PFSK-1 (cell line): ENCODE measurements at regions not wholly inside any gene's neighbourhood (a gene's known extent, or its start where the extent isn't known, plus 50 kb on each side); places are given as distances from the start of the nearest gene placed in this dataset.

ENCODE experiments used
- FOXP2 ChIP-seq: optimal IDR thresholded peaks from 2 replicates; pipeline ENCODE3; 2011; ENCODE audit warnings: borderline replicate concordance, control low read depth, inconsistent platforms; ENCODE audit not compliant: insufficient read depth; ENCODE audit errors: extremely low read length, extremely low read depth
- POLR2AphosphoS5 ChIP-seq: IDR thresholded peaks from 2 replicates; pipeline ENCODE4 v1.6.1; 2012; ENCODE audit warnings: low read depth, mild to moderate bottlenecking, control low read depth, low read length, moderate library complexity
- SIN3A ChIP-seq: IDR thresholded peaks from 2 replicates; pipeline ENCODE4 v1.6.1; 2012; ENCODE audit warnings: mild to moderate bottlenecking, low read length, moderate library complexity, borderline replicate concordance; ENCODE audit not compliant: insufficient read depth
- TAF1 ChIP-seq: IDR thresholded peaks from 2 replicates; pipeline ENCODE4 v1.6.1; 2012; ENCODE audit warnings: low read length, control low read depth, borderline replicate concordance; ENCODE audit not compliant: insufficient read depth
- TF ChIP-seq, protein P1 (sequence below), 2 experiments: IDR thresholded peaks; 2 replicates each; pipeline versions ENCODE4 v1.6.1 to v1.8.0; 2011 to 2012; ENCODE audit warnings: low read depth in 2 of 2, low read length in 2 of 2, control low read depth in 1 of 2, inconsistent platforms in 1 of 2, mild to moderate bottlenecking in 1 of 2, moderate library complexity in 1 of 2; ENCODE audit not compliant: insufficient read depth in 1 of 2

DNA sequence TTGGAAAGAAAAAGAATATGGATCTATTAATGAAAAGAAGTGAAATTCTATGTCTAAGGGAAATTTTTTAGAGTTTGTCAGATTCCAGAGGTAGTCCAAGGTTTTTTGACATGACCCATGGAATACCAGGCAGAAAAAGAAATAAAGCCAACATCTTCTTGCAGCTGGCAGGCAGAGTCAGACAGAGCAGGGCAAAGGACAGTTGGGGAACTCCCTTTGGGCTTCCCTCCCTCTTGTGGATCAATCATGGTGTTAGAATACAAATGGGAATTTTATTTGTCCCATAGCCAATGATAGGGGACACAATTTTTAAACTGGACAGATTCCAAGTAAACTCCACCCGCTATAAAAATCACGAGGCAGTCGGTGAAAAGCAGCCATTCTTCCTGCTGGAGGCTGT lies 92.1 kb upstream of the TAB2 start:
- TF ChIP-seq, protein P1, sequence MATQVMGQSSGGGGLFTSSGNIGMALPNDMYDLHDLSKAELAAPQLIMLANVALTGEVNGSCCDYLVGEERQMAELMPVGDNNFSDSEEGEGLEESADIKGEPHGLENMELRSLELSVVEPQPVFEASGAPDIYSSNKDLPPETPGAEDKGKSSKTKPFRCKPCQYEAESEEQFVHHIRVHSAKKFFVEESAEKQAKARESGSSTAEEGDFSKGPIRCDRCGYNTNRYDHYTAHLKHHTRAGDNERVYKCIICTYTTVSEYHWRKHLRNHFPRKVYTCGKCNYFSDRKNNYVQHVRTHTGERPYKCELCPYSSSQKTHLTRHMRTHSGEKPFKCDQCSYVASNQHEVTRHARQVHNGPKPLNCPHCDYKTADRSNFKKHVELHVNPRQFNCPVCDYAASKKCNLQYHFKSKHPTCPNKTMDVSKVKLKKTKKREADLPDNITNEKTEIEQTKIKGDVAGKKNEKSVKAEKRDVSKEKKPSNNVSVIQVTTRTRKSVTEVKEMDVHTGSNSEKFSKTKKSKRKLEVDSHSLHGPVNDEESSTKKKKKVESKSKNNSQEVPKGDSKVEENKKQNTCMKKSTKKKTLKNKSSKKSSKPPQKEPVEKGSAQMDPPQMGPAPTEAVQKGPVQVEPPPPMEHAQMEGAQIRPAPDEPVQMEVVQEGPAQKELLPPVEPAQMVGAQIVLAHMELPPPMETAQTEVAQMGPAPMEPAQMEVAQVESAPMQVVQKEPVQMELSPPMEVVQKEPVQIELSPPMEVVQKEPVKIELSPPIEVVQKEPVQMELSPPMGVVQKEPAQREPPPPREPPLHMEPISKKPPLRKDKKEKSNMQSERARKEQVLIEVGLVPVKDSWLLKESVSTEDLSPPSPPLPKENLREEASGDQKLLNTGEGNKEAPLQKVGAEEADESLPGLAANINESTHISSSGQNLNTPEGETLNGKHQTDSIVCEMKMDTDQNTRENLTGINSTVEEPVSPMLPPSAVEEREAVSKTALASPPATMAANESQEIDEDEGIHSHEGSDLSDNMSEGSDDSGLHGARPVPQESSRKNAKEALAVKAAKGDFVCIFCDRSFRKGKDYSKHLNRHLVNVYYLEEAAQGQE (IDR thresholded peaks at IDR 0.05; ENCODE audit: insufficient read depth in 1 of 2, low read depth in 2 of 2, low read length in 2 of 2) = no peak
- no peak for TF ChIP-seq SIN3A
- no peak for TF ChIP-seq TAF1
- TF ChIP-seq POLR2AphosphoS5 = no peak
- TF ChIP-seq FOXP2 = no peak

DNA sequence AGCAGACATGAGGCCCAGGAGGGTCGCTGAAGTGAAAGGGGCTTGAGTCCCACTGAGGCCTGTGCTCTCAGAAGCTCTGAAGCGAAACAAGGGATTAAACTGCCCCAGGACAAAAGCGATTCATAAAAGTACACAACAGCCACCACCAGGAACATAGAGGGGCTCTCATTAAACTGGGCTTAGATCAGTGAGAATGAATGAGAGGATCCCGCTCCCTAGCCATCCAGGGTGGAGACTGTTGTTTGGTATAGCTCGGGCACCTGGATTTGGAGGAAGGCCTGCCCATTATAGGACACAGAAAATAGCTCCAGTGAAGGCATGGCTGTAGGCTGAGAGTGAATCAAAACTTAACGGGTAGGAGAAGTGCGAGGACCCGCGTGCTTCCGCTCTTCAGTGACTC lies 91.6 kb upstream of the TAB2 start:
- TF ChIP-seq SIN3A = no peak
- no peak for TF ChIP-seq TAF1
- TF ChIP-seq FOXP2 = no peak
- TF ChIP-seq, protein P1 (IDR thresholded peaks at IDR 0.05; ENCODE audit: insufficient read depth in 1 of 2, low read depth in 2 of 2, low read length in 2 of 2) = no peak
- no peak for TF ChIP-seq POLR2AphosphoS5

DNA sequence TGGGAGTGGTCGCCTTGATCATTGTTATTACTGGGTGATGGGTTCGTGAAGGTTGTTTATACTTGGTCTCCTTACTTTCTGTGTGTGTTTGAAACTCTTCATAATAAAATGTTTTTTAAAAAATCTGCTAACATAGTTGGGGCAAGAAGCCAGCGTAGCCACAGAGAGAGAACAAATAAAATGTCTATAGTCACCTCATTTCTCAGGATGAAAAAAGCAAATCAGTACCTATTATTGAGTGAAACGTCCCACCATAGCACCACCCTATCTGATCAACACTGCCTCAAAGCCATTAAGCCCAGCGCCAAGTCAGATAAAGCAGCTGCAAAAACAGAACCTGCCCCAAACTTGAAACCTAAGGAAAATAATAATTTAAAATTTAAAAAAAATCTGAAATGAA lies 89.7 kb upstream of the TAB2 start:
- TF ChIP-seq, protein P1 (IDR thresholded peaks at IDR 0.05; ENCODE audit: insufficient read depth in 1 of 2, low read depth in 2 of 2, low read length in 2 of 2) = no peak
- TF ChIP-seq SIN3A (no peak), POLR2AphosphoS5 (no peak), FOXP2 (no peak), TAF1 (no peak)

DNA sequence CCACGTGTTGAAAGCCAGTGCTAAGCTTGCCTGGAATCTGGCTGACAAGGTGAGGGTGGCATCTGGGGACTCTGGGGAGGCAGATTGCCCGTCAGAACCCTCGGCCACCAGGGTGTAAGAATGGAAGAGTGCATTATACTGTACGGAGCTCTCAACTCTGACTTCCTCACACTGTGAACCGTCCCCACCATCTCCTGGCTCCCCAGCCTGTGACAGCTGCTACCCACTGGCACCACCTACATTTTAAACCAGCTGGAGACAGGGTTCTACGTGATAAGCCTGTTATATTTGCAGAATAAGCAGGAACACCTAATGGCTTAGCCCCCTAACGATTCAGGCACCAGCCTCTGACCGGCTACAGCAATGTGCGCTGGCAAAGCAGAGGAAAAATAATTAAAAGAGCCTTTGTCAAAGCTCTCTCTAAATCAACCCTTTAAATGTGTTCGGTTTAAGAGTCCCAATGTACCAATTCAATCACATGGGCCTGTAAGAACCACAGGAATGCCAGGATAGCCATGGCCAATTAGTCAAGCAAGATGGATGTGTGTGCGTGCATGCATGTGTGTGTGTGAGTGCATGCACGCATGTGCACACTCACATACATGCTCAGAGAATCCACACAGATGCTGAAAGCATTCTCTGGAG lies 89.1 kb upstream of the TAB2 start:
- TF ChIP-seq SIN3A = no peak
- no peak for TF ChIP-seq TAF1
- no peak for TF ChIP-seq POLR2AphosphoS5
- no peak for TF ChIP-seq FOXP2
- TF ChIP-seq, protein P1 (IDR thresholded peaks at IDR 0.05; ENCODE audit: insufficient read depth in 1 of 2, low read depth in 2 of 2, low read length in 2 of 2) = no peak

DNA sequence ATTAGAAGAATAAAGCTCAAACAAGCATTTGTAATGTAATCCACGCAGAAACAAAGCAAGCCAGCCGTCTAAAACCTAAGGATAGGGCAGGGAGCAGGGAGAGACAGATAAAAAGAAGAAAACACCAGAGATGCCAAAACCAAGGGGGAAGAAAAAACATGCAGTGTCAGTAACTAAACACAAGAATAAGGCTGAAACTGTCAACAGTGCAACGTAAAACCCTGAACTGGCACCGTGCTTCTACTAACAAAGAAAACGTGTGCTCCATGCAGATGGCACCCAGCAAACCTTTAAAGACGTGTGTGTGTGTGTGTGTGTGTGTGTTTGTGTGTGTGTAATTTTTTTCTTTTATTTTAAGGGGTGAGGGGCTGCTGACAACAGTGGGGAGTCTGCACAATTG lies 88.4 kb upstream of the TAB2 start:
- no peak for TF ChIP-seq SIN3A
- TF ChIP-seq, protein P1 (IDR thresholded peaks at IDR 0.05; ENCODE audit: insufficient read depth in 1 of 2, low read depth in 2 of 2, low read length in 2 of 2) = no peak
